ENCODE measurements at regions not wholly inside any gene's neighbourhood (a gene's known extent, or its start where the extent isn't known, plus 50 kb on each side); places are given as distances from the start of the nearest gene placed in this dataset.

DNA sequence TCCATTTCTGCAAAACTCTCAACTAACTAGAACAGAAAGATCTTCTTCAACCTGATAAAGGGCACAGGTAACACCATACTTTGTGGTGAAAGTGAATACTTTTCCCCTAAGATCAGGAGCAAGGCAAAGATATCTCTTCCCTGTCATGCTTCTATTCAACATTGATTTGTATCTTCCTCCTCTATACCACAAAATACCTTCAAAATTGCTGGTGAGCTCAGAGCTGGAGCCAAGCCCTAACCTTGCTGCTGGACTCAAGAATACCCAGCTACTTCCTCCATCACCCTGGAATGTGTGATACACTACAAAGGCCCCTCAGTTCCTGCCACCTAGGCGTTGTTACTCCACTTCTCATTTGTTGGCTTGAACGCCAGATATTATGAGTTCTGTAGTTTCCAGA is 499.0 kb downstream of the ACTL7B start:
- TF ChIP-seq CTCF (IDR thresholded peaks at IDR 0.05) (no peak), POLR2A (IDR thresholded peaks at IDR 0.05) (no peak)
